ENCODE measurements at regions not wholly inside any gene's neighbourhood (a gene's known extent, or its start where the extent isn't known, plus 50 kb on each side); places are given as distances from the start of the nearest gene placed in this dataset.
"Not testable (repeated sequence)": the region's sequence is repeated elsewhere in the genome, so short reads cannot be mapped to it uniquely, and the experiment has no call there.

DNA sequence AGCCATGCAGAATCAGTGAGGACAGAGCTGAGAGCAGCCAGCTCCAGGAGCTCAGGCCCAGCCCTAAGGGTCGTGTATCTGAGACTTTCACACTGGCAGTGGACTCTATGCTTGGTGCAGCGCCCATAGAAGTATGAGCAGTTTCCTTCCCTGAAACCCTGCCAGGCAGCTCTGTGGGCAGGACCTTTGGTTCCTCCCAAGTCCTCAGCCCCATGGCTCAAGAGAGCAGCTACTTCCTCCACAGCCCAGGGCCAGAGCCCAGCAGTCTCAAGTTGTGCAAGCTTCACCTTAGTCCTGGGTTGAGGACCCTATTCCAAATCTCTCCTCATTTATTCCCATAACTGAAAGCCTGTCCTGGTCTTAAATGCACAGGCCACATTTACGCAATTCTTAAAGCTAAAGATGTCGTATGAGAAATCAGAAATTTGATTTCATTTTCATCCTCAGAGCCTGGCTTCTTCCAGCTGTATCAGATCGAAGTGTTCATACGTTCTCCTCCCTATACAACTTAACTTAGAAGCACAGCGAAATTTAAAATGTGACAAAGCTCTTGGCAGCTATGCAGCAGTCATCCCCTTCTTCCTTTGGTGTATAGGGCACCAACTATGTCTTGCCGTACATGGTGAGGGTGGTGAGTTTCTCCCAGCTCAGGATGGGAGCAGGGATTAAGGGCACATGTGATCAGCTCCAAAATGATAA, 1337.1 kb downstream of the RPIA start:
- TF ChIP-seq, protein P1, sequence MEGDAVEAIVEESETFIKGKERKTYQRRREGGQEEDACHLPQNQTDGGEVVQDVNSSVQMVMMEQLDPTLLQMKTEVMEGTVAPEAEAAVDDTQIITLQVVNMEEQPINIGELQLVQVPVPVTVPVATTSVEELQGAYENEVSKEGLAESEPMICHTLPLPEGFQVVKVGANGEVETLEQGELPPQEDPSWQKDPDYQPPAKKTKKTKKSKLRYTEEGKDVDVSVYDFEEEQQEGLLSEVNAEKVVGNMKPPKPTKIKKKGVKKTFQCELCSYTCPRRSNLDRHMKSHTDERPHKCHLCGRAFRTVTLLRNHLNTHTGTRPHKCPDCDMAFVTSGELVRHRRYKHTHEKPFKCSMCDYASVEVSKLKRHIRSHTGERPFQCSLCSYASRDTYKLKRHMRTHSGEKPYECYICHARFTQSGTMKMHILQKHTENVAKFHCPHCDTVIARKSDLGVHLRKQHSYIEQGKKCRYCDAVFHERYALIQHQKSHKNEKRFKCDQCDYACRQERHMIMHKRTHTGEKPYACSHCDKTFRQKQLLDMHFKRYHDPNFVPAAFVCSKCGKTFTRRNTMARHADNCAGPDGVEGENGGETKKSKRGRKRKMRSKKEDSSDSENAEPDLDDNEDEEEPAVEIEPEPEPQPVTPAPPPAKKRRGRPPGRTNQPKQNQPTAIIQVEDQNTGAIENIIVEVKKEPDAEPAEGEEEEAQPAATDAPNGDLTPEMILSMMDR (IDR thresholded peaks at IDR 0.05), result not testable (repeated sequence)
- TF ChIP-seq POLR2A (IDR thresholded peaks at IDR 0.05), result not testable (repeated sequence)

All from gastroesophageal sphincter (tissue), 3 donors.